GM19238 (cell line): ENCODE measurements at regions not wholly inside any gene's neighbourhood (a gene's known extent, or its start where the extent isn't known, plus 50 kb on each side); places are given as distances from the start of the nearest gene placed in this dataset.

Source experiments
- DNase-seq: peaks from one replicate; pipeline ENCODE4 v3.0.0; 2011; ENCODE audit warnings: low spot score; ENCODE audit not compliant: insufficient read length

- no peak for DNase-seq
Measured at GRCh38 chr9:118170032-118170955, 466.1 kb downstream of the TLR4 start.

- DNase-seq, result no peak
Measured at GRCh38 chr9:118177241-118177640, 473.0 kb downstream of the TLR4 start.

- no peak for DNase-seq
Measured at GRCh38 chr9:118183576-118183975, 479.4 kb downstream of the TLR4 start.

- no peak for DNase-seq
Measured at GRCh38 chr9:118187408-118187807, 483.2 kb downstream of the TLR4 start.

- DNase-seq, result no peak
Measured at GRCh38 chr9:118189615-118190014, 485.4 kb downstream of the TLR4 start.

- DNase-seq, result no peak
Measured at GRCh38 chr9:118192807-118193206, 488.6 kb downstream of the TLR4 start.

GRCh38 chr9:118209343-118209742 lies 505.1 kb downstream of the TLR4 start:
- DNase-seq, result no peak

GRCh38 chr9:118215549-118215948 lies 511.3 kb downstream of the TLR4 start:
- no peak for DNase-seq

GRCh38 chr9:118222375-118222774 lies 518.2 kb downstream of the TLR4 start:
- DNase-seq, result no peak

- no peak for DNase-seq
Measured at GRCh38 chr9:118223111-118223510, 518.9 kb downstream of the TLR4 start.

- DNase-seq, result no peak
Measured at GRCh38 chr9:118230329-118230728, 526.1 kb downstream of the TLR4 start.

- DNase-seq, result no peak
Measured at GRCh38 chr9:118236625-118237024, 532.4 kb downstream of the TLR4 start.

- no peak for DNase-seq
Measured at GRCh38 chr9:118238139-118238538, 533.9 kb downstream of the TLR4 start.

- DNase-seq, result no peak
Measured at GRCh38 chr9:118252027-118252426, 547.8 kb downstream of the TLR4 start.

GRCh38 chr9:118262191-118262590 lies 558.0 kb downstream of the TLR4 start:
- no peak for DNase-seq

GRCh38 chr9:118263949-118264348 lies 559.7 kb downstream of the TLR4 start:
- no peak for DNase-seq

GRCh38 chr9:118268046-118268445 lies 563.8 kb downstream of the TLR4 start:
- no peak for DNase-seq

GRCh38 chr9:118269623-118270022 lies 565.4 kb downstream of the TLR4 start:
- no peak for DNase-seq

- no peak for DNase-seq
Measured at GRCh38 chr9:118271331-118271730, 567.1 kb downstream of the TLR4 start.

GRCh38 chr9:118271936-118272335 lies 567.7 kb downstream of the TLR4 start:
- no peak for DNase-seq

GRCh38 chr9:118273048-118273447 lies 568.8 kb downstream of the TLR4 start:
- no peak for DNase-seq

- no peak for DNase-seq
Measured at GRCh38 chr9:118276784-118277183, 572.6 kb downstream of the TLR4 start.

- DNase-seq, result no peak
Measured at GRCh38 chr9:118281772-118282171, 577.6 kb downstream of the TLR4 start.
